Activated CD4-positive, alpha-beta T cell treated with anti-CD3 and anti-CD28 coated beads for 4 hours (primary cell): ENCODE measurements at regions not wholly inside any gene's neighbourhood (a gene's known extent, or its start where the extent isn't known, plus 50 kb on each side); places are given as distances from the start of the nearest gene placed in this dataset.
"Not testable (repeated sequence)": the region's sequence is repeated elsewhere in the genome, so short reads cannot be mapped to it uniquely, and the experiment has no call there.

ENCODE experiments used
- DNase-seq, 2 donors: peaks; one replicate each; pipeline ENCODE4 v3.0.0-alpha.2; 2020

DNA sequence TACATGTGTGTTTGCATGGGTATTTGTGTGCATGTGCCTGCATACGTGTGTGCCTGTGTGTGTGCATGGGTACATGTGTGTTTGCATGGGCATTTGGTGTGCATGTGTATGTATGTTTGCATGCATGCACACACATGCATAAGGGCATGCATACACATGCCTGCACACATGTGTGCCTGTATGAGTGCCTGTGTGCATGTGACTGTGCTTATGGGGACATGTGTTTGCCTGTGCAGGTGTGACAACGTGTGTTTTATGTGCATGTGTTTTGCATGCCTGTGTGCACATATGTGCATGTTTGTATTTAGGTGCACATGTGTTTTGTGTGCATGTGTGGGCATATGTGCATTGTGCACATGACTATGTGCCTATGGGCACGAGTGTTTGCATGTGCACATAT lies 165.7 kb downstream of the ERMARD start:
- DNase-seq: no peak

DNA sequence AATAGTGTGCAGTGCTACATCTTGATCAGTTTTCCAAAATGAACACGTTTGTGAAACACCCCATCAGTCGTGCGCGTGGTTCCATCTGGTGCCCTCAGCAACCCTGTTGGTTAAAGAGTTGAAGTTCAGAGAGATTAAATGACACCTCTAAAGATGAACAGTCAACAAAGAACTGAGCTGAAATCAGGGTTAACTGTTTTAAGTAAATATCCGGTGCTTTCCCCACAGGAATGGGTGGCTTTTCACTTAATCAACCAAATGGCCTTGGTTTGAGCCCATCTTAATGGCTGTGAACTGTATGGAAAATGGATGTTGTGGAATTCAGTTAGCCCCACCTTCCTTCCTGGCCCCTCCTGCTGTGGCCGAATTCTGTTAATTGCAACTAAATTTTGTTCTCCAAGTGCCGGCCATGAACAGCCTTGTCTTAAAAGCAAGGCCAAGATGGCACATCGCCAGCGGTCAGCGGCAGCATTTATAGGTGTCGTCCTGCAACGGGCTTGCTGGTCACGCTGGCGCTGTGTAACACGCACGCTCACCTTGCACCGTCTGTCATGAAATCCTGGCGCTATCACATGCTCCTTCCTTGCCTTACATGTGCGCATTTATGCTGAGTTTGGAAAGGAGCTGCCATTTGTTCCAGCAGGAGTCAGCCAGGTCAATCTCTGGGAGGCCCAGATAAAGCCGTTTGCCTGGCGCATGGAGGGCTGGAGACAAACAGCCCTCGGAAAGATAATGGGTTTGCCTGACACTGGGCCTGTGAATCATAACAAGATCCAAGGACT lies 164.5 kb downstream of the ERMARD start:
- no peak for DNase-seq

- DNase-seq: not testable (repeated sequence)
Observed at GRCh38 chr6:169913745-169914144, 162.3 kb downstream of the ERMARD start.

DNA sequence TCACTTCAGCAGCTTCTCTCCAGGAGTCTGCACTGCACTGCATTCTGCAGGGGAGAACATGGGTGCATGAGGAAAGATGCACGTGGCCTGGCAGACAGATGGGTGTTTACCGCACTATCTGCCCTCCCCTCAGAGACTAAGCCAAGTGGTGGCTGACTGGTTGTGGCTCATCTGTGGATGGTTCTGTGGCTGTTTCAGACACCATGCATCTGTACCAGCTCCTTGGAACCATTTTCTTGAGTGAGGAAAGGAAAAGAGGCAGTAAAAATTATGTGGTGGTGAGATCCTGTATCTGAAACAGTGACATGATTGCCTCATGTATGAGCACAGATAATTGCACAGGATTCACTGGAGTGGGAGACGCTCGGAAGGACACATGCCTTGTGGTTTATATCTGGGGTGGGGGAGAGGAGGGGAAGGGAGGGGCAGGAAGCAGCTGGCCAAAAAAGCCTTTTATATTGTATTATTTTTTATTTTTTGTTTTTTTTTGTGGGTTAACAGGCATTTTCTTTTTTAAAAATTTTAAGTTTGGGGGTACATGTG lies 161.7 kb downstream of the ERMARD start:
- DNase-seq: no peak

GRCh38 chr6:169912266-169913095 lies 161.1 kb downstream of the ERMARD start:
- DNase-seq: no peak

GRCh38 chr6:169911264-169912263 lies 160.1 kb downstream of the ERMARD start:
- no peak for DNase-seq

- DNase-seq: no peak
Observed at GRCh38 chr6:169909113-169909512, 157.7 kb downstream of the ERMARD start.

DNA sequence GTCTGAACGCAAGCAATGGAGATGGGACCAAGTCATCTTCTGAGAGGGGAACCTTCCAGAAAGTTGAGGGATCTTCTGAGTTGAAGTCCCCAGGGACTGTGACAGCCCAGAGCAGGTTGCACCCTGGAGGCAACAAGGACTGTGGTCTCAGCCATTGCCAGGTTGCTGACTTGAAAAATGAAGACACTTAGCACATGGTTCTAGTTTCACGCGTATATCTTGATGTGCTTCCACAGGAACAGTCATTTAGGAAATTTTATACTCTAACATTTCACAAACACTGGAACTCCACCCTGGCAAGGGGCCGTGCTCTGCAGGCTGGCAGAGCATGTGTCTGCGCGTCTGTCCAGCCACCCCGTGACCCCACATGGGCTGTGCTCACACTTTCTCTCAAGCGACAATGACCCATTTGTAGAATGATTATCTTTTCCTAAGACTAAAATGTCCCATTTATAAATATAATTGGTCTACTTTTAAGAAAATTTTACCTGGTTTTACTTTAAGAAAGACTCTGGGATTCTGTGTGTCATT lies 157.0 kb downstream of the ERMARD start:
- no peak for DNase-seq

- no peak for DNase-seq
Observed at GRCh38 chr6:169907419-169908115, 156.1 kb downstream of the ERMARD start.

- no peak for DNase-seq
Observed at GRCh38 chr6:169906688-169907418, 155.4 kb downstream of the ERMARD start.

DNA sequence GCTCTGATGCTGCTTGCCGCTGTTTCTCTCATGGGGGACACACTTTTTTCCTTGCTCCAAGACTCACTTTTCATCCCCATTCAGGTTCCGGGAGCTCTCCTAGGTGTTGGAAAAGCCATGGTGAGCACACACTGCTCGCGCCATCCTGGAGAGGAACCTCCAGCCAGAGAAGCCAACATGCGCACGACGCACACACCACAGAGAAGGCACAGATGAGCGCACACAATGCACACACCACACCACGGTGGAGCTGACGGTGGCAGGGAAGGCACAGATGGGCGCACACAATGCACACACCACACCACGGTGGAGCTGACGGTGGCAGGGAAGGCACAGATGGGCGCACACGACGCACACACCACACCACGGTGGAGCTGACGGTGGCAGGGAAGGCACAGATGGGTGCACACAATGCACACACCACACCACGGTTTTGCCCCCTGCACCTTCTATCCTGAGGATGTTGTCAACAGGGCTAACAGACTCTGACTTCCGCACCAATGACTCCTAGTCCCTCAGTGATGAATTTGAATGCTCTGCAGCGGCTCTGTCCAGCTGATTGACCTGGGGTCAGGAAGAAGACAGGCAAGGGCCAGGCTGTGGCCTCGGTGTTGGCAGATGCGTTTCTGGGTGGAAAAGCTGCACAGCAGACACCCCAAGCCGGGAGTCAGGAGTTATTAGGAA lies 154.7 kb downstream of the ERMARD start:
- no peak for DNase-seq

GRCh38 chr6:169905041-169905807 lies 153.8 kb downstream of the ERMARD start:
- DNase-seq: no peak

- no peak for DNase-seq
Observed at GRCh38 chr6:169904051-169904922, 152.9 kb downstream of the ERMARD start.

GRCh38 chr6:169903122-169903521 lies 151.7 kb downstream of the ERMARD start:
- no peak for DNase-seq

GRCh38 chr6:169902604-169903003 lies 151.2 kb downstream of the ERMARD start:
- DNase-seq: no peak

DNA sequence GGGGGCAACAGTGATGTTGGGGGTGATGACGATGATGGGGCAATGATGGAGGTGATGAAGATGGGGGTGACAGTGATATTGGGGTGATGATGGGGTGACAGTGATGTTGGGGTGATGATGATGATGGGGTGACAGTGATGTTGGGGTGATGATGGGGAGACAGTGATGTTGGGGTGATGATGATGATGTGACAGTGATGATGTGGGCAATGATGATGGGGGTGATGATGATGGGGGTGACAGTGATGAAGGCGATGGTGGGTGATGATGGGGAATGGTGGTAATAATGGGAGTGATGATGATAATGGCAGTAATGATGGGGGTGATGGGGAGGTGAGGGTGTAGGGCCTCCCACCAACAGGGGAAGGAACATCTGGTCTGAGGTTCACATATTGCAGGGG lies 150.6 kb downstream of the ERMARD start:
- DNase-seq: no peak

- DNase-seq: no peak
Observed at GRCh38 chr6:169899481-169900145, 148.2 kb downstream of the ERMARD start.
